ENCODE measurements at regions not wholly inside any gene's neighbourhood (a gene's known extent, or its start where the extent isn't known, plus 50 kb on each side); places are given as distances from the start of the nearest gene placed in this dataset.

- Mint-ChIP-seq H3K27me3 (ENCODE audit: low read depth, poor library complexity) (peaks cover 3% of the 10 kb centered on the region), H3K27ac (no peak overlapping the region), H3K9me3 (no peaks in the 10 kb centered on the region), H3K36me3 (ENCODE audit: low read depth) (no peaks in the 10 kb centered on the region), H3K4me1 (peaks cover 7% of the 10 kb centered on the region), H3K4me3 (no peak overlapping the region)
- TF ChIP-seq CTCF (IDR thresholded peaks at IDR 0.05) = no peak
- DNase-seq = no peak
Measured at GRCh38 chr4:110675426-110675825, 52.5 kb upstream of the PITX2 start.

- Mint-ChIP-seq H3K4me3 (no peak overlapping the region), H3K9me3 (no peaks in the 10 kb centered on the region), H3K27me3 (ENCODE audit: low read depth, poor library complexity) (peaks cover 3% of the 10 kb centered on the region)
Measured at GRCh38 chr4:110676241-110676640, 53.4 kb upstream of the PITX2 start.

GRCh38 chr4:110678517-110679227 lies 55.8 kb upstream of the PITX2 start:
- DNase-seq = no peak
- Mint-ChIP-seq H3K4me1 (peaks cover 7% of the 10 kb centered on the region), H3K4me3 (no peak overlapping the region), H3K27ac (no peak overlapping the region), H3K9me3 (no peaks in the 10 kb centered on the region), H3K36me3 (ENCODE audit: low read depth) (no peaks in the 10 kb centered on the region), H3K27me3 (ENCODE audit: low read depth, poor library complexity) (peaks cover 3% of the 10 kb centered on the region)
- no peak for TF ChIP-seq CTCF (IDR thresholded peaks at IDR 0.05)

More at GRCh38 chr4:110676241-110676640, 53.4 kb upstream of the PITX2 start:
- TF ChIP-seq CTCF (IDR thresholded peaks at IDR 0.05) = no peak
- Mint-ChIP-seq H3K4me1 (peaks cover 7% of the 10 kb centered on the region), H3K27ac (no peak overlapping the region), H3K36me3 (ENCODE audit: low read depth) (no peaks in the 10 kb centered on the region)
- DNase-seq = no peak

- Mint-ChIP-seq H3K36me3 (ENCODE audit: low read depth) (no peaks in the 10 kb centered on the region), H3K27me3 (ENCODE audit: low read depth, poor library complexity) (peaks cover 3% of the 10 kb centered on the region), H3K4me1 (peaks cover 7% of the 10 kb centered on the region), H3K27ac (no peak overlapping the region), H3K4me3 (no peak overlapping the region), H3K9me3 (no peaks in the 10 kb centered on the region)
- DNase-seq = no peak
- TF ChIP-seq CTCF (IDR thresholded peaks at IDR 0.05) = no peak
Measured at GRCh38 chr4:110680265-110680664, 57.4 kb upstream of the PITX2 start.

GRCh38 chr4:110681381-110681780 lies 58.5 kb upstream of the PITX2 start:
- Mint-ChIP-seq H3K36me3 (ENCODE audit: low read depth) (no peaks in the 10 kb centered on the region), H3K9me3 (no peaks in the 10 kb centered on the region), H3K27me3 (ENCODE audit: low read depth, poor library complexity) (peaks cover 6% of the 10 kb centered on the region), H3K4me1 (peaks cover 7% of the 10 kb centered on the region), H3K27ac (no peak overlapping the region), H3K4me3 (no peak overlapping the region)
- no peak for TF ChIP-seq CTCF (IDR thresholded peaks at IDR 0.05)
- DNase-seq = no peak

- H3K36me3 Mint-ChIP-seq (ENCODE audit: low read depth) = no peaks in the 10 kb centered on the region
- no peak for TF ChIP-seq CTCF (IDR thresholded peaks at IDR 0.05)
- peaks cover 3% of the 10 kb centered on the region for H3K9me3 Mint-ChIP-seq
- peaks cover 7% of the 10 kb centered on the region for H3K4me1 Mint-ChIP-seq
- no peak for DNase-seq
- no peak overlapping the region for H3K27ac Mint-ChIP-seq
- no peak overlapping the region for H3K4me3 Mint-ChIP-seq
- H3K27me3 Mint-ChIP-seq (ENCODE audit: low read depth, poor library complexity) = peaks cover 4% of the 10 kb centered on the region
Measured at GRCh38 chr4:110682311-110682710, 59.4 kb upstream of the PITX2 start.

All from nephron progenitor cell (in vitro differentiated cells).